ENCODE measurements at regions not wholly inside any gene's neighbourhood (a gene's known extent, or its start where the extent isn't known, plus 50 kb on each side); places are given as distances from the start of the nearest gene placed in this dataset.
A peak's percentile ranks its signal among the peaks of the same experiment; 100 is the strongest.

DNA sequence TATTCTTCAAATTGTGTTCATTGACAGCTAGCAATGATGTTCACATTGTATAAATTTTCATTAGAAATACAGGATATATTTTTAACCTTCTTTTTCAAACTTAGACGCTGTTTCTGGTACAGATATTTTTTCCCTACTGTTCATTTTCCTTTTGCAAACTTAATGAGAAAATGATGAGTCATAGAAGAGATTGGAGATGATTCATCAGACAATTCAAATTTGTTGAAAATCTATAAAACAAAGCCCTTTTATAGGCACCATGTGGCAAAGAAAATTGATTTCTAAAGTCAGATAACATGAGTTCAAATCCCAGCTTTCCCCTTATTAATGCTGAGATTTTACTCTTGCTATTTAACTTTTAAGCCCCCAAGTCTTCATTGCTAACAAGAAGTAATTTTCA is 728.8 kb upstream of the DDX18 start:
- no peak for DNase-seq

DNA sequence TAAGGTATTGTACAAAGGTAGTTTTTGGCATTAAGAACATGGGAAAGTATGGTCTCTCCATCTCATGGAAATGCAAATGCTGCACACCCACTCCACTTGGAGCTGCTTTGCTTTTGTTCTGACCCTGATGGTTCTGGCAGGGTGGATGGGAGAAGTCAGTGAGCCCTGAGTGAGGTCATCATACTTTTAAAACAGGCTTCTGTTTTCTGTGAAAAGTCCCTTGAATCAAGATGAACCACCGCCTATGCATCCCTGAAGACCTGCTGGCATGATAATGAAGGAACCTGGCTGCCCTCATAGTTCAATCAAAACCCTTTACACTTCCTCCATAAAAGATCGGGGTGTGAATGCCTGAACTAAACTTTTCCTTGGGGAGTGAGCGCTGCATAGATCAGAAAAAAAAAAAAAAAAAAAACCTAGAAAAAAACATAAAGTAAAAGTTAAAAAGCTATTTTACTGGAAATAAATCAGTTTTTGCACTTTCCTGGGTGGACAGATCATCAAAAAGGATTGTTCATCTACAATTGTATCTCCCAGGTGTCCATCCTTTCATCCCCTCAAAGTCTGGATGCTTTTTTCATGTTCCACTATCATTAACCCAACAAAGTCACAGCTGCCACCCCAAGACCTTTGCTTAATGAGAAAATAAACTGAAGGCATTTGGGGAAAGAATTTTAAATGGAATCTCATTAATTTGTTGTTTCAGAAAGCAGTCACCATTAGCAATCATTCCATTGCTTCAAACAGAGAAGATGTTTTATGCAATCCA is 728.1 kb upstream of the DDX18 start:
- DNase-seq, result no peak

DNA sequence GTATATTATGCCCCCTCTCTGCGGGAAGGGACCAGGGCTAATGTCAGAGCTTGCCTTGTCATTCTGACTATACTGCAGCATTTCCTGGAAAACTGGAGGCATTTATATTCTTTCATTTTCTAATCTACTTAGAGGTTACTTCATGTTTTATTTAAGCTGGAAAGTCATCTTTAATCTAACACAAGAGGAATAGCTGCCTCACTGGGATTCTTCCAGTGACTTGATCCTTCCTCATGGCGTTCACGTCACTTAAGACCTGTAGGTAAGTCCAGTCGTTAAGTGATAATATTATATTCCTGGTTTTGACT is 727.6 kb upstream of the DDX18 start:
- no peak for DNase-seq

DNA sequence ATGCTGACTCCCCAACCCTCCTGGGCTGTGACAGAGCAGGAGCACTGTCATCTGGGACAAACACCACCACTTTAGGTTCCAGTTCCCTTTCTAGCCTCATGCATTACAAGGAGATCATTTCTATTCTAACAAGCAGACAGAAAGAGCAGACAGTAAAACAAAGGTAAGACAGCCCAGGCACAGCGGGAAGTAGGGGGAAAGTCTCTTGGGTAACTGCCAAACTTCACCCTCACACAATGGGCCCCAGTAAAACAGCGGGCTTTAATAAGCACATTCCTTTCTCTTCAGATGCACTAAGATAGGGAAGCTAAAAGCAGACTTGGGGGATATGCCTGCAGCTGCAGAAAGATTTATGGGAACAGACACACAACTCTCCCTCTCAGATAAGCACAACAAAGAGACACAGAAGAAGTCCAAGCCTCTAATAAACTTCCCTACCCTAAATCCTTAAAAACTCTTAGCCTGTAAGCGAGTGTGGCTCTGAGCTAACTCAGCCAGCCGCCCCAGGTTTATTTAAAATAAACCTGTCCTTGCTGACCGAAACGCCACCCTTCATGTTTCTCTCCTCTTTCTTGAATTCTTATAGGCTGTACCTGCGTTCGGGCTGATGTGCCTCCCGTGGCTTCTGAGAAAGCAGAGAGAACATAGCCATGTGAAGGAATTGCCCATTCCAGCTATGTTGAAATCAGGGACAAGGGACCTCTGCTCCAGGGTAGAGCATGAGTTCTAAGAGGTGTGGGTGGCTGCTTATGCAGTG is 726.8 kb upstream of the DDX18 start:
- peak; percentile 50 for DNase-seq

DNA sequence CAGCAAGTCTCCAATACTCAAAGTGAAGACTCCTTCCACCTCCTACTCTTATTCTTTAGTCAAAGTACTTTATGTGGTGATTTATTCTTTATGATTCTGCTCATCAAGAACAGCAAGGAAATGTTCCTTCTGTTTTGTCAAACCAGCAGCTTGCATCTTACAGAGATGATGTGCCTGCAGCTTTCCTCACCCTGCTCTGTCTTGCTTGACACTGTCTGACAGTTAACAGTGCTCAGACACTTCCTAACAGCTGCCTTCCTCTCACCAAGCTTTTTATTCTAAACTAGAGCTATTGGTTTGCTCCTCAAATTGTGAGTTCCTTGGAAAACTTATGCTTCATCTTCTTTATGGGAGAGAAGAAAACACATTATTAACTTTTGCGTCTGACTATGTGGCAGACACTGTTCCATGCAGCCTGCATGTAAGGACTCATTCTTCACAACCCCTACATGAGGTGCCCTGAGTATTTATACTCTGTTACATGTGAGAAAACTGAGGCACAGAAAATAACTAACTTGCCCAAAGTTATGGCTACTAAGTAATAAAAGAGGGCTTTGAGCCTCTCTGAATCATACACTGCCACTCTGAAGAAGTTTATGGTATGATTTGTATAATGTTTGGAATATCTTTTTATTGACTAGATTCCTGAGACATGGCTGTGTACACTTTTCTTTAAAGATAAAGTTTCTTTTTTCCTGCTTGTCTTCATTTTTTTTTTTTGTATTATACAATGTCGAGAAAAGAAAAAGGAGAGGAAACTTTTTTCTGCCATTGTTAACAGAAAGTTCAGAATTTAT is 723.3 kb upstream of the DDX18 start:
- DNase-seq, result no peak

DNA sequence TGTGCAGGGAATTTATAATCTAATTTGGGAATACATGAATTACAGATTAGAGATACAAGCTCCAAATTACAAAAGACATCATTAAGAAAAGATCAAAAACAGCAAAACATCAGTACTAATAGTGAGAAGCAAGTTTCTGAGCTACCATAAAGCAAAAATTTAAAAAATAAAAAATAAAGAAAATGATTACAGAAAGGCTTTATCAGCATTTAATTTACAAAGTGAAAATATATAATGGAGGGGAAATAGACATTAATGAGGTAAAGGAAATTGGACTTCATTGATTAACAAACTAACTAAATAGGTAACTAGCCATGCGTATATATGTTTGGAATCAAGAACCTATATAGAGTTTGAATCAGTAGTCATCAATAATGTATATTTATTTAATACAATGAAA is 712.9 kb upstream of the DDX18 start:
- DNase-seq, result no peak

DNA sequence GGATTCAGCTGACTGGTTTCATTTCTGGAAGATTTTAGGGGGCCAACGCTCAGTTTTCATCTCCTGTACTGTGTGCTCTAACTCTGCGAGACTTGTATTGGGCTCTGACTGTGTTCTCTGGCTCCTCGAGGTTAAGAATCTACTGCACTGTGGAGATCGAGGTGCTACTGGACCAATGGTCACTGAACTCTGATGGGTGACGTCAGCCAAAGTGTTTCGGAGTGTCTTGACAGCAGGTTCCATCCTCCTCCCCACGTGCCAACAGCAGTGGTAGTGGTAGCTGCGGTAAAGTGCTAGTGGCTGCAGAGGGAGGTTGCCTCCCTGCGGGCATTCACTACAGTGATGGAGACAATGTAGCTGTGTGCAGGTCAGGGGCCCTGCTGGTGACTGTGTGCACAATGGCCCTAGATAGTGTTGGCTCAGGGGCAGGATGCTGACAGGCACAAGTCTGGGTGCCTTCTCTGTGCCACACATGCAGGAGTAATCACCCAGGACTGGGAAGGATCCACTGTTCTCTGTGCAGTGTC is 705.7 kb upstream of the DDX18 start:
- no peak for DNase-seq

DNA sequence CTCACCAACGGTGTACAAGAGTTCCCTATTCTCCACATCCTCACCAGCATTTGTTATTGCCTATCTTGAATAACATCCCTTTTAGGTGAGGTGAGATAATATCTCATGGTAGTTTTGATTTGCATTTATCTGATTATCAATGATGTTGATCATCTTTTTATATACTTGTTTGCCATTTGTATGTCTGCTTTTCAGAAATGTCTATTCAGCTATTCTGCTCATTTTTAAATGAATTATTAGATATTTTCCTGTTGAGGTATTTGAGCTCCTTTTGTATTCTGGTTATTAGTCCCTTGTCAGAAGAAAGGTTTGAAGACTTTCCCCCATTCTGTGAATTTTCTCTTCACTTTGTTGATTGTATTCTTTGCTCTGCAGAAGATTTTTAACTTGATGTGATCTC is 695.5 kb upstream of the DDX18 start:
- DNase-seq, result no peak

DNA sequence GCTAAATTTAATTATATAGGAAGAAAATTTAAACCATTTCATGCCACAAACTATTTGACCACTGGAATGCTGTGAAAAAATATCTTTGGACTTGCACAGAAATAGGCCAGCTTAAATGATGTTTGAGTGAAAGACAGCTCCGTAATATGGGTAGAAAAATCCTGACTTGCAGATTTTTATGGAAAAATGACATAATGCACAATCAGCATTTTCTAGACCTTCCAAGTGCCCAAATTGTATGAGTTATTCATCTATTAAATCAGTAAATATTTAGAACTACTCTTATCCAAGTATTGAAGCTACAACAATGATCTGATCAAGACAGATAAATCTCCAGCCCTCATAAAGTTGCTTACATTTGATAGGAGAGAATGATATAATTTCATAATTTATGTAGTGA is 691.1 kb upstream of the DDX18 start:
- no peak for DNase-seq

DNA sequence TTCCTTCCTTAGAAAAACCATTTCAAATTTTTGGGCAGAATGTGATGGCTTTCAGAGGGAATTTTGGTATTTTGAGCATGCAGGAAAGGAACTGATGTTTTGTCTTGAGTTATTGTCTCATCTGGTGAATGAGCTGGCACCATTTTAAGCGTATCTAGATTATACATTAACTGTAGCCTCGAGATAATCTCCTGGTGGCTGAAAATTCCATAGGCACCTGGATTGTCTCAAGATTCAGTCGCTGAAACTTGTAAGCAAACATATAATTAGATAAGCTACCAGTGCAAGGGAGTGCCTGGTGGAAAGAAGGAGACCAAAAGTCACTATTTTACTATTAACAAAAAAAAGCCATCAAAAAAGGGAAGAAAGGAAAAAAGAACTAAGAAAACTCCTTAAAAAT is 687.8 kb upstream of the DDX18 start:
- DNase-seq, result no peak

DNA sequence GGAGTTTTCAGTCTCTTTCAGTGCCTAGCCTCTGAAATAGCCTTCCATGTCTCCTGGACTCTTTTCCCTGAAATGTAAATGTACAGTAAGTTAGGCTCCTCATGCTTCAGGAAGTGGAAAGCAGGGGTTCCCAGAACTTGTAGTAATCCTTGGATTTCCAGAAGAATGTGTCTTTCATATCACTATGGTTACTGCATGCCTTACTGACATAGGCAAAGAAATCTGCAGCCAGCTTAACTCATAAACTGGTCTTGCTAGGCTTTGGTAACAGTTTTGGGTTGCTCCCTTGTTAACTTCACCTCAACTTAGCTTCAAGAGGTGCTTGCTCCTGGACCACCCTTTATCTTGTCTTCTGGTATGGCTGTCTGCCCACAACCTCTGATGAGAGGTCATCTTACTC is 686.8 kb upstream of the DDX18 start:
- no peak for DNase-seq

DNA sequence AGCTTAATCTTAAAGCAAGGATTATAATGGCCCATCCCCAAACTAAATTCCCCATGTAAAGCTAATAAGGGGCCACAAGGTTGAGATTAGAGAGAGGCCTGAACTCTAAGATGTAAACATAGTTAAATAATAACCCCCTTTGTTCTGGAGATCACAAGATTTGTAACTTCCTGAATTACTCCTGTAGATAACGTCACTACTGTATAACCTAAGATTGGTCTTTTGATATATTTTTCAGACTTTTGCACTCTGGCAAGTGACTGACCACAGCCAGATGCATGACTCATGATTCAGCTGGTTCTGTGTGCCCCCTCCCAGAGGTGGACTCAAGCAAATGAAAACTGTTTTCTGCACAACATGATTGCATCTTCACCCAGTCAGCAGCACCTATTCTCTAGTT is 686.0 kb upstream of the DDX18 start:
- DNase-seq, result no peak

DNA sequence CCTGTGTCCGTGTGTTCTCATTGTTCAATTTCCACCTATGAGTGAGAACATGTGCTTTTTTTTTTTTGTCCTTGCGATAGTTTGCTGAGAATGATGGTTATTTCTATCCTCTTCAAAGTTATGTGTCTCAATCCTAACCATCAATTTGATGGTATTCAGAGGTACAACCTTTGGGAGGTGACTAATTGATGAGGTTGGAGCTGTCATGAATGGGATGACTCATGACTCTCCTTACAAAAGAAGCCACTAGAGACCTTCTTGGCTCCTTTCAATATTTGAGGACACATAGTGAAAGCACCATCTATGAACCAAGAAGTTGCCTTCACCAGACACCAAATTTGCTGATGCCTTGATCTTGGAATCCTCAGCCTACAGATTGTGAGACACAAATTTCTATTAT is 677.1 kb upstream of the DDX18 start:
- DNase-seq, result no peak

DNA sequence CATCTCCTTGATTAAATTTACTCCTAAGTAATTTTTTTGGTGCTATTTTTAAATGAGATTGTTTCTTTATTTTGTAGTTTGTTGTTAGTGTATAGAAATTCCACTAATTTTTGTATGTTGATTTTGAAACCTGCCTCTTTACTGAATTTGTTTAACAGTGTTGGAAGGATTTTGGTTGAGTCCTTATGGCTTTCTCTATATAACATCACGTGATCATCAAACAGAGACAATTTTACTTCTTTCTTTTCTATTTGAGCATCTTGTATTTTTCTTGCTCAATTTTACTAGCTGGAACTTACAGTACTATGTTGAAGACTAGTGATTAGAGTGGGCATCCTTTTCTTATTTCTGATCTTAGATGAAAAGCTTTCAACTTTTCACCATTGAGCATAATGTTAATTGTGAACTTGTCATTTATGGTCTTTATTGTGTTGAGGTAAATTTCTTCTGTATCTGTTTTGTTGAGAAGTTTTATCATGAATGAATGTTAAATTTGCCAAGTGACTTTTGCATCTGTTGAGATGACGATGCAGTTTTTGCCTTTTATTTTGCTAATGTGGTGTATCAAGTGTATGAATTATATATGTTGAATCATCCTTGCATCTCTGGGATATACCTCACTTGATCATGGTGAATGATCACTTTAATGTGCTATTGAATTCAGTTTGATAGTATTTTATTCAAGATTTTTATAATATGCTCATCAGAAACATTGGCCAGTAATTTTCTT is 645.3 kb upstream of the DDX18 start:
- no peak for DNase-seq

DNA sequence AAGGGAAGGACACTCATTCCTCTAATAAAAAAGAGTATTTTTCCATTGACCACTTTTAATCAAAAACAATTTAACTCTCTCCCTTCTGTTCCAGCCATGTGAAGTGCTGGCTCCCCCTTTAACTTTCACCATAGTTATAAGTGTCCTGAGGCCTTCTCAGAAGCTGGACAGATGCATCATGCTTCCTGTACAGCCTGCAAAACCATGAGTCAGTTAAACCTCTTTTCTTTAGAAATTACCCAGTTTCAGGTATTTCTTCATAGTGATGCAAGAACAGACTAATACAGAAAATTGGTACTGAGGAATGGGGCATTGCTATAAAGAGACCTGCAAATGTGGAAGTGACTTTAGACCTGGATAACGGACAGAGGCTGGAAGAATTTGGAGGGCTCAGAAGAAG is 643.6 kb upstream of the DDX18 start:
- DNase-seq, result no peak

DNA sequence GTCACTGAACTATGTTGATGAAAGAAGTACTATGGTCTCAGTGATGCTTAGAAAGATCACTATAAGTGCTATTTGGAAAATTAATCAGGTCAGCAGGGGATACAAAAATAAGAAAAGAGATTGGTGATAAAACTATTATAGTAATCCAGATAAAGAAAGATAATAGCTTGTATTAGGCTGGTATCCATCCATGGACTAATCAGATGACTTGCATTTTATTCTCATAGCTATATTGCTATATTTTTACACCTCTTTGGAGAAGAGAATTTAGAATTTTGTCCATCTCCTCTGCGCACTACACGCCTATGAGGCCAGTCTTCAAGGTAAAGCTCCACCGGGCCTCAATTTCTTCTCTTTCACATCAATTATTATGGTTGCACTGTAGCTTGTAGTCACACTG is 635.1 kb upstream of the DDX18 start:
- DNase-seq, result no peak

DNA sequence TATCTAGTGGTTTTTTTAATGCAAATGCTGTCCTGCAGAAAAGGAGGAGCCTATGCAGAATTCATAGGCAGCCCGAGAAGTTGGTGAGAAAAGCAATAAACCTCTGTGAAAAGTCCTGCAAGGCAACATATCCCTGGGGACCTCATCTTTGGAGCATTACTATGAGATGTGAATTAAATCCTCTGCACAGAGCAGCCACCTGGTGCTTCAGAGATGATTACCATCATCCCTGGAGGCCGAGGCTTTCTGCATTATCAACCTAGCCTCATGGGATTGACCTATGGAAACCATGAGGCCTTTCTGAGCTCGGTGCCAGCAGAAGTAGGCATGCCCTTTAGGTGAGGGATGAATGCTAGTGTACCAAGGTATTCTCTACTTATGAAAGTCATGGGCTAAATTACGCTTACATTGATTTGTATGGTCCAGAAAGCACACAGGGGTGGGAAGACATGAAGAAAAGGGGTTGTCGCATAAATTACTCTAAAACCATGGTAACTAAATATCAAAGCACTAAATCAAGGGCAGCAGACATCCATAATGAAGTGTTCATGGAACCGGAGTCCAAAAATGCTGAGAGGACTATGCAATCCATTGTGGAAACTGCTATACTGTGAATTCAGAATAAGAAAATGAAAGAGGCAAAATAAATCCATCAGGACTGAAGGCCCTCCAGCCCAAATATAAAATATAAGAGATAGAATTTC is 623.5 kb upstream of the DDX18 start:
- DNase-seq, result no peak

DNA sequence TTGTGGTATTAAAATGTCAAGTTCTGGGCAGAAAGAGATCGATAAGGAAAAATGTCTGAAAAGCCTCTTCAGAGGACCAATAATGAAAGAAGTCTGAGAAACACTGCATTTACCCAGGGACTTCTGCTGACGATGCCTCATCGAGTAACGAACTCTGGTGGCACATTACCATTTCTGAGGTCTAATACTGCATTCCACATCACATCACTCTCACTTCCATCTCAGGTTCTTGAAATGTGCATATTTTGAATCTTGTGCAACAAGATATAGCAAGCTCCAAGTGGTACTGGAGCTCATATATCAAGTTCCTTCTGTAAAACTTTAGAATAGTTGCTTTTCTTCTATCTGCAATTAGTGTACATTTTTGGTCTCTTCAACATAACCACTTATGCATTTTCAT is 619.1 kb upstream of the DDX18 start:
- DNase-seq, result no peak

DNA sequence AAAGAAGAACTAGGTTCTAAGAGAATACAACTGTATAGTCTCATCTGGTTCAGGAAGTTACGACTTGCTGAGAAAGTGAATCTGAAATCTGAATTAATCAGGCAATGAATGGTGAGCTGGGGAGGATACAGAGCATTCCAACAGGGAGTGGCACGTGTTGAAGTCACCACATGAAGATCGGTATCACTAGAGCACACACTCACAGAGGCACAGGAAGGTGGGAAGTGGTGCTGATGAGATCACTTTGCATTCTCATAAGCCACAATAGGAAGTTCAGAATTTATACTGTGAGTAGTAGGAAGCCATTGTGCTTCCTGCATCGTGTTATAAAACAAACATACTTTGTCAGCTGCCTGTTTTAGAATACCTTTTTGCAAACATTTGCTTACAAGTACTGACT is 615.0 kb upstream of the DDX18 start:
- no peak for DNase-seq

DNA sequence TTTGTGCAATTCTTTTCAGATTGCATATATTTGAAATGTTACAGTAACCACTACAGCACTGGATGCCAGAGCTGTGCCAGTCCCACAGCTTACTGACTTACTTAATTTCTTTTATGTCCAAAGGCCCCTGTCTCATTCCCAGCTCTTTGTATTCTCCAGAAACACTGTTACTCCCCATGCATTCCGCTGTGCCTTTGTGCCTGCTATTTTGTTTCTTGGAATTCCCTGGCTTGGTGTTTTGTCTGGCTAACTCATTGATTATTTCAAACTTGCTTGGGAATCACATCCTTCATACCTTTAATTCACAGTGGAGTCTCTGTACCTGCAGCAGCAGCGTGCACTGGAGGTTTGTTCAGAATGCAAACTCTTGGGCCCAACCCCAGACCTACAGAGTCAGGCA is 601.9 kb upstream of the DDX18 start:
- DNase-seq, result no peak

DNA sequence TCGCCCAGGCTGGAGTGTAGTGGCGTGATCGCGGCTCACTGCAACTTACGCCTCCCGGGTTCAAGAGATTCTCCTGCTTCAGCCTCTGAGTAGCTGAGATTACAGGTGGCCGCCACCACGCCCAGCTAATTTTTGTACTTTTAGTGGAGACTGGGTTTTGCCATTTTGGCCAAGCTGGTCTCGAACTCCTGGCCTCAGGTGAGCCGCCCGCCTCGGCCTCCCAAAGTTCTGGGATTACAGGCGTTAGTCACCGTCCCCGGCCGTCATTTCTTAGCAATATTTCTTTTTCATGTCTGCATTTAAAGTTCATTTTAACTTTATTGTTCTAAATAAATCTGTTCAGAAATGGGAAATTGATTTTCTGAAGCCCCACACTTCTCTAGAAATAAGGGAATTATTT is 597.3 kb upstream of the DDX18 start:
- no peak for DNase-seq

DNA sequence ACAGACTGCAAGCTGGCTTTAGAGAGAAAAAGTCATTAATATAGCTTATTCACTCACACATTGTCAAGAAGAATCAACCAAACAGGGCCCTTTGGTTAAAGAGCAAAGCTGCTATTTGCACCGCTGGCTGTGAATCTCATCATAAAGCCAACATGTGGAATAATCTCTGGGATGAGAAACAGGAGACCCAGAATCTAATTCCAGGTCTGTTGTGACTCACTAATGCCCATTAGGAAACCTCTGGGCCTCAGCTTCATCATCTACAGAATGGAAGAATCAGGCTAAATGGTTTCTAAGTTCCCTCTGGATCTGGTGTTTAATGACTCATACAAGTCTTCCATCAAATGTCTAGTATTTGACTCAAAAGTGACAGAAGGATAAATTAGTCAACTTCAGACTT is 591.7 kb upstream of the DDX18 start:
- no peak for DNase-seq

DNA sequence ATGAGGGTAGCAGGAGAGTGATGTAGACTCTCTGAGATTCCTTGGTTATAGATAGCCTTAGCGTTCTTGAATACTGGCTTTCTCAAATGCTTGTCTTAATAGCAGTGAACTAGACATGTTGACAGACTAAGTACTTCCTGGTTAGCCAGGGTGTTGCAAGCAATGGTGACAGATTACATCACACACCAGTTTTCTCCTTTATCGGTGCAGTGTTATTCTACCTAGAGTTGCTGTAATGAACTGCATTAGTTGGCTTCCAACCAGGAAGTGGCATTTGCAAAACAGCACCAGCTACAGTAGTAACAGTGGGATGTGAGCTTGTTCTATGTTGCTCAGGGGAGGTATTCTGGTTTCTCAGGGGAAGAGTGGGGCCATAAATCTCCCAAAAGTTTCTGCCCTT is 582.2 kb upstream of the DDX18 start:
- DNase-seq, result no peak
